ENCODE measurements at regions not wholly inside any gene's neighbourhood (a gene's known extent, or its start where the extent isn't known, plus 50 kb on each side); places are given as distances from the start of the nearest gene placed in this dataset.

DNA sequence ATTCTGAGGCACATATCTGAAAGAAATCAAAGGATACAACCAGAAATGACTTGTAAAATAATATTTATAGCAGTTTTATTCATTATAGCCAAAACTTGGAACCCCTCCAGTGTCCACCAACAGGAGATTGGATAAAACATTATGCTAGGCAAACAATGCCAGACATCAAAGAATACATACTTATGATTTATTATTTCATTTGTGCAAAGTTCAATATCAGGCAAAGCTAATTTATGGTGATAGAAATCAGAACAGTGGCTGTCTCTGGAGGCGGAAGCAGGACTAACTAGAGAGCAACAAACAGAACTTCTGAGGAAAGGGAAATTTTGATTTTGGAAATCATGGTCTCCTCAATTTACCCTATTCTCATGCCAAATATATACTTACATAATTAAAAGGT lies 193.1 kb downstream of the ICE1 start:
- no peak for DNase-seq

DNA sequence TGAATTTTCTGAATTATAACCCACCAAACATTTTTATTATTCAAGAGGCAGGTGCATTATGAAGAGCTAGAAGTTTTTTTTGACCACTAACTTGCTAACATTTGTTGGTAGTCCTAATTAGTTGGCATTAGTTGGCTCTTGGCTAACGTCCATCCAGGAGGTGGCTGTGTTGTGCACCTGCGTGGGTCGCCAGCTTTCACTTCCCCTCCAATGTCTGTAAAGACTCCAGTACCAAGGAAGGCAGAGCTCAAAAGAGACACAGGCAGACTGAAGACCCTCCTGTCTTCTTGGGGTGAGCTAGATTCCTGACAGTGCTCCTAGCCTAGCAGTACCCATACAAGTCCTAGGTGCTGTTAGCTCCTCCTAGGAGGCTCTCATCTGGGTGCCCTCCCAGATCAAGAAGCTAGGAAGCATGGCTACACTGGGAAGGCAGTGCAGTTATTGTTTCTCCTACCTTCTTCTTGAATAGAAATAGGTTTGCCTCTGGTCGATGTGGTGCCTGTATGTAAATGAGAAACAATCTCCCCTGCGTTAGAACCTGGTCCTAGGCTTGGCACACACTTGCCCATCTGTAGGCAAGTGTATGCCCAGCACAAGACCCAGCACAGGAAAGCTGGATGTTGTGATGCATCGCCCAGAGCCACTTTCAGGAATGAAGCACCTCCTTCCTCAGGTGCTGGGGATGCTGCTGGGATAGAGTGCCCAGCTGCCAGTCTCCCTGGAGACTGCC lies 190.9 kb downstream of the ICE1 start:
- no peak for DNase-seq

DNA sequence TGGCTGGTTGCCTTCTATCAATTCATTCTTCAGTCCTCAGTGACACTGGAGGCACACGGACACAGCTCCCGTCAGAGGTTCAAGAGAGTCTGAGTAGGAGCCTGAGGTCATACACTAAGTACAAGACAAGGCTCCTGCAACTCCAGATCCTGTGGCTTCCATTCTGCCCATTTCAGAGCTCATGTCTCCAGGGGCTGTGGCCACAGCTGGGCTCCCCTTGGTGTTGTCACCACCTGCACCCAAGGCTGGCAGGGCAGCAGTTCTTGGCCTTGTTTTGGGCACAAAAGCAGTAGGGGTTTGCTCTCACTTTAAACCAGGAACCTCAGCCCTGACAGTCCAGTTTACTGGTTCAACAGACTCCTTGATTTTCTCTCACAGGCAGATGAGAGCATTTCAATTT lies 189.6 kb downstream of the ICE1 start:
- DNase-seq, result no peak

DNA sequence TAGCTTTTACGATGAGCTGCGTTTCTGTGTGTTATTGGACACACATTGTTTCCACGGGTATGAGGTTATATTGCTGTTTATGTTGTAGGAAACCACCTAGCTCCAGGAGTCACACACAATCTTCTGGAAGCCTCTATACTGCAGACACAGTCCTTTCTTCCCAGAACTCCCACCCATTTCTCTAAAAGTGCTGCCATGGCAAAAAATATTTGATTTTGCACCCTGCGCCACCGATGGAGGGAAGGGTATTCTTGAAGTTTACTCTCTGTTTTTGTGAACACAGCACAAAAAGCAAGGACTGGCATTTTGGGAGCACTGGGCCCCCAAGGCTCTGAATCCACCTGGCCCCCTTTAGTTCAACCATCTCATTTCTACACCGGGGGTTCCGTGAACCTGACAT lies 187.5 kb downstream of the ICE1 start:
- no peak for DNase-seq

DNA sequence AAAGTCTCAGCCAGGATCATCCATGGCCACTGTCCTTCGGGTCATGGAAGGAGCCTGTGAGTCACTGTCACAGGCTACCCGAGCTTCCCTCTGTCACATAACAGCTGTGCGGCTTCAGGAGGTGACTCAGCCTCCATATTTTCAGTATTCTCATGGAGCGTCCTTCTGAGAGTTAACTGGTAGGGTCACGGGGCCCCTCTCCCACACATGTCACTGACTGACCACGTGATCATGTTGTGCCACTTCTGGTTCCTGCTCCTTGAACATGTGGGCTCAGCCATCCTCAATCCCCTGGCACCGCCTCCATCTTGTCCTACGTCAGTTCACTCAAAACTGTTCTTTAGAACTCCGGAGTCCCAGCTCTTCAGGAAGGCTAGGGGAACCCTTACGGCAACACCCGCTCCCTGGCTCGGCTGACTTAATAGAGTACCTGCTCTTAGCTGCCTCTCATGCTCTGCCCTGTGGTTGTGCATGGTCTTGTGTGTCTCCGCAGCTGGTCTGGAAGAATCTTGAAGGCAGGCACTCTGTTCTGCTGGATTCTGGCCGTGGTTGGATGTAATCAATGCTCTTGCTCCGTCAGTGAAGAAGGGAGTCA lies 182.8 kb downstream of the ICE1 start:
- DNase-seq, result no peak

DNA sequence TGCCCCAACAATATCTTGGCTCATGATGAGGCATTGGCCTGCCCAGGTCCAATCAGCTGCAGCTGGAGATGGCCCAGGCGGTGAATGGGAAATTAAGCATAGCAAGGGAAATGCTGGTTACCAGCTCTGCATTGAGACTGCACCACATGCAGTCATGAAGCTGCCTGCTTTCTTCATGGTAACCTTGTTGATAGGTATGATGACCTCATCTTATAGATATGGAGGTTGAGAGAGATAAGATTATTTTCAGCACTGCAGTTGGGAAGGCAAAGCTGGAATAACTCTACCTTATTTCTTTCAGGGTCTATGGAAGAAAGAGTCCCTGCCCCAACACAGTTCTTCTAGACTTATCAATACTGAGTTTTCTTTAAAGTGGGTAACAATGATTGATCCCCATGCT lies 180.1 kb downstream of the ICE1 start:
- no peak for DNase-seq

DNA sequence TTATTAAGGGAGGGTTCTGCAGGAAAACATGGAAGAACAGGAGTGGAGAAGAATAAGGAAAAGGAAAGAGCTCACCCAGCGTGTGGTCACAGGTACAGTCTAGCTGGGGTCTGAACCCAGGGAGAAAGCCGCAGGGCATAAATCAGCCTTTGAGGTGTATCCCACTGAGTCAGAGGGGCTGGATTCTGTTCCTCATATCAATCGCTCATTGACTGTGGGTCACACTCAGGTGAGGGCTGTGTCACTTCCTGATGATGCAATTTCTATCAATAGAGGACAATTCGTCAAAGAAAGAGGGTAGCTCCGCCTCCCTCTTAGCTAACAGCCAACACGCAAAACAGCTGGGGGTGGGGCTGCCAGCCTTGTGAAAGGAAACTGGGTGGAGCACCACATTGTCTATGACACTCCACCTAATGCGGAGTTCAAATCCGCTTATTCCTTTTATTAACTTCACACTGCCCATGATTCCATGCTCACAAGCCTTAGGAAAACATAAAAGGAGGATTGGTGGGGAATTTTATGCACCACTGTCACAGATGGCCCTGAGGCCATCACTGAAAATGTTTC lies 176.2 kb downstream of the ICE1 start:
- DNase-seq, result no peak

DNA sequence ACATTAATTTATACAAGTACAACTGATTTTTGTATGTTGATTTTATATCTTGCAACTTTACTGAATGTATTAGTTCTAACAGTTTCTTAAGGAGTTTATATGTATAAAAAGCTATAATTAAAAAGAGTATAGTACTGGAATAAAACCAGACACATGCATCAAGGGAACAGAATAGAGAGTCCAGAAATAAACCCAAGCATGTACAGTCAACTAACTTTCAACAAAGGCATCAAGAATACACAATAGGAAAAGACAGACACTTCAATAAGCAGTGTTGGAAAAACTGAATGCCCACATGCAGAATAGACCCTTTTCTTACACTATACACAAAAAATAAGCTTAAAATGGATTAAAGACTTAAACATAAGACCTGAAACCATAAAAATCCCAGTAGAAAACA lies 170.9 kb downstream of the ICE1 start:
- no peak for DNase-seq

DNA sequence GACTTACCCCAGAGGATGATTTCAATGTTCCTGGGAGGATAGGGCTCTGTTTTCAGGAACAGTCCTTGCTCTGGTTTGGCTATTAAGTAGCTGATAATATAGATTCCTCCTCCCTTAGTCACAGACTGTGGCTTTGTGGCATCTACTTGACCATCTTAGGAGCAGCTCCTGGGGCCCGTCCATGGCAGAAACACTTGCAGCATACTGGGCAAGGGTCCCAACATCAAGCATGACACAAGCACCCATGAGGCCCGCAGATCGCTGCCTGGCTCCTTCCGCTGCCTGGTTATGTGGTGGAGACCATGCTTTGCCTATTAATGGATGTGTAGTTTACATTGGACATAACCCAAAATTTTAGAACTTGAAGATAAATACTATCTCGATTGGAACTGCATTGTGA lies 170.1 kb downstream of the ICE1 start:
- DNase-seq, result no peak

DNA sequence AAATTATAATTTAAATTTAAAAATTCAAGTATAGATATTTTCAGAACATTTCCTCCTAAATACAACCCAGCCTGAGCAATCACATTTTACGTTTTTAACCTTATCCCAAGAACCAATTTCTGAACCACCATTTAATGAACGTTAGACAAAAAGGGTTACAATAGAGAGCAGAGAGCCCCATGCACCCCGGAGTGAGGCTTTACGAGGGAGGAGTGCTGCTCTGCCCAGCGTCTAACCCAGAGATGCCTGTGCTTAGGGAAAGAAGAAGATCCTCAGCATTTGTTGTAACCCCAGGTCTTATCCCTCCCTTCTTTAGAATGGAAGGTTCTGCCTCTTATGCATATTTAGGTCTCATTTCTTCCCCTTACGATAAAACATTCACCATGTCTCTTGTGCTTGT lies 169.1 kb downstream of the ICE1 start:
- no peak for DNase-seq

DNA sequence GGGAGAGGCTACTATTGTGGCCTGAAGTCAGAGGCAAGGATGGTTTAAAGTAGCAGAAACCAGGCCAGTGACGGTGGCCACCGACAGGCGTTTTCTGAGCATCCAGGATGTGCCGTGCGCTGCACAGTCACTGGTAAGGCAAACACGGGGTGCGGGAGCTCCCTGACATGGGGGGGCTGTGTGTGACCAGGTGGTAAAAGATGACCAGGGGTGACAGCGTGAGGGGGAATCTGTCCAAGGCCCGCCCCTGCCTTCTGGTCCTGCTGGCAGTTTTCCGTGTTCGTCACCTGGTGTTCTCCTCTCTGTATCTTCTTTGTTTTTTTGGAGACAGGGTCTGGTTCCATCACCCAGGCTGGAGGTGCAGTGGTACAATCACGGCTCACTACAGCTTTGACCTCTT lies 167.4 kb downstream of the ICE1 start:
- no peak for DNase-seq

DNA sequence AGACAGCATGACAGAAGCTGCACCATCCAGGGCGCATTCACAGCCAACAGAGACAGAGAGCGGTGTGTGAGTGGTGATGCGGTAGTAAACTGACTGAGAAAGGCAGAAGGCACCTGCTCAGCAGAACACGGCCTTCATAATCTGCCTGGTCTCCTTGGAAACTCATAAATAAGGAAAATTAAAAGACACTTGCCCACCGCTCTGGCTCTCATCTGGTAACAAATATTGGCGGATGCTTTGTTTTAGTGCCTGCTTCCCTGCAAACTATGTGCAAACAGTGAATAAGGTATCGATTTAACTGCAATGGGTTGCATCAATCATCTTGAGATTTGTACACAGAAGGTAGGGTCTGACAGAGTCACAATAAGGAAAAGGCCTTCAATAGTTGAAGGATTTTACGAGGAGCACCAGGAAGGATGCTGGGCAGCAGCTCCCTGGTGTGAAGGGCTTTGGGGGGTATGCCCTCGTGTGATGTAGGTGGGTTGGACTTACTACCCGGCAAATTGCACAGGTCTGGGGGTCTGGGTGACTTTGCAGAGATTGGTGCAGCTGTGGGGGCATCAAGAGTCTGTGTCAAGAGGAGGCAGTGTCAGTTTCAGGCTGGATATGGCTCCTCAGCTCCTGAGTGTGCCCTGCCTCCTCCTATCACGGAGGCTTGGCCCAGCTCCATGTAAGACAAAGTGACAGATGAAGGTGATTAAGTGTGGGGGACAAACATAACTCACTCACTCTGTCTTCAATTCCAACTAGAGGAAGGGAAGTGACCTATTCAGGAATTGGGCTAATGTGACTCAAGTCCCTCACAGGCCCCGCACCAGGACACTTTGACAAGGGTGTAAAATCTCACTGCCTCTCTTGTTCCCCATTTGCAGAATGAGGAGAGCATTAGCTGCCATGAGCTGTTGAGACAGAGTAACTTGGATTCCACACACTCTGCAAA lies 166.7 kb downstream of the ICE1 start:
- no peak for DNase-seq

DNA sequence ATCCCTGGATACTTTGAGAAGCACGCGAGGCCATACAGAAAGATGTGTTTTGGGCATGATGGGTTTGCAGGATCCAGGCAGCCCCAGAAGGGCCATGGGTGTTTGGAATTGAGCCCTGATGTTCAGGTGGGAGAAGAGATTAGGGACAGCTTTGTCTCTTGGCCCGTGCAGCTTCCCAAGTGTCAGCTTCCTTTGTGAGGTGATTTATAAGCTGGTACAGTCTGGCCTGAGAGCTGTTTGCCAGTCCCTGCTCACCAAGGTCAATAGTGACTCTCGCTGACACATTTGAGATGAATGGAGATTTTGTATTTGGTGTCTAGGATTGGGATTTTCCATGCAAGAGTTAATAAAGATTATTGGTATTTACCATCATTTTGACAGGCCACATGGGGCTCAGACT lies 165.9 kb downstream of the ICE1 start:
- DNase-seq, result no peak

DNA sequence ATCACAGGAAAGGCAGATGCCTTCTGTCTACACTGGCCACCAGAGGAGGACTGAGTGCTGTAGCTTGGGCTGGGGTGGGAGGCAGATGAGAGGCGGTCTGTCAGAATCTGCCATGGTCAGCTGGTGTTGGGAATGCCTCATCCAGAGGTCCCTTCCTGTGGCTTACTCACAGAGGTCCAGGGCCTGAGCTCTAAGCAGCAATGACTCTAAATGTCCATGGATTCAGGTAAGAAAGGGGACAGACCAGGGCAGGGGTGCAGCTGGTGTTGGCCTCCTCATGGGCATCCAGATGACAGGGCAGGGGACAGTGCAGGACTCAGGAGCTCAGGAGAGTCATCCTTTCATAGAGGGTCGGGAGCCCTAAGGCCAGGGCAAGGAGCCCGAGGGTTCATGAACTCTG lies 165.0 kb downstream of the ICE1 start:
- no peak for DNase-seq

DNA sequence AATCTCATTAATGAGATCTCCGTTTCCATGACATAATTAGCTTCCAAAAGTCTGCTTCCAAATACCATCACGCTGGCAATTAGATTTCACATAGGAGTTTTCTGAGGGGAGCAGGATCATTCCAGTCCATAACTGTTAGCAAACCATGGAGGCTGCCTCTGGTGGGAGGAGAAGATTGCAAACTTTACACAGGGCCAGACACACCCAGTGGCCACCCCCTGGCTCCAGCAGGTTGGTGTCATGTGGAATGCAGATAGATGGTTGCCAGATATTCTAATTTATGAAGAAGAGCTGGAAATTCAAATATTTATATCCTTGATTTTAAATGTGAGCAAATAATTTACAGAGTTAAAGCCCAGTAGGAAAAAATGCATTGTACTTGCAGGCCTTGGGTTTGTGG lies 164.2 kb downstream of the ICE1 start:
- DNase-seq, result no peak

DNA sequence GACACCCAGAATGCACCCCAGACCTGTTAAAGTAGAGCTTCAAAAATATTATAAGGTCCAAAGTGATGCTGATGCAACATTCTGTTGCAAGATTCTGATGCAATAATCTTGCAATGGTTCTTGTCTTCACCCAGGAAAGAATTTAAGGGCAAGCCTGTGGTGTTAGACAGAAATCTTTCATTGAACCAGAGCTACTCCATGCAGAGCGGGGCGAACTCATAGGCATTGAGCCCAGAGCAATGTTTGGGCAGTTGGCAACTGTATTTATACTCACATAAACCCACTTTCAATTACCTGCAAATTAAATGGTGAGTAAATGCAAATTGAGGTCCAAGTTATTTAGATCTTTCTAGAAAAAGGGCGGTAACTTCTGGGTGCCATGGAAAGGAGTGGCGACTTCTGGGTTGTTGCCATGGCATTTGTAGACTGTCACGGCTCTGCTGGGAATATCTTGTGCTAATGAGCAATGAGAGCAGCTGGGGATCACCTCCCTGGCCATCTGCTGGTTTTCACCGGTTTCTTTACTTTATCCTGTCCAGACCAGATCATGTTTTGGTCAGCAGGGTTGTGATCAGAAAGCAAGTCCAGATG lies 163.4 kb downstream of the ICE1 start:
- no peak for DNase-seq

DNA sequence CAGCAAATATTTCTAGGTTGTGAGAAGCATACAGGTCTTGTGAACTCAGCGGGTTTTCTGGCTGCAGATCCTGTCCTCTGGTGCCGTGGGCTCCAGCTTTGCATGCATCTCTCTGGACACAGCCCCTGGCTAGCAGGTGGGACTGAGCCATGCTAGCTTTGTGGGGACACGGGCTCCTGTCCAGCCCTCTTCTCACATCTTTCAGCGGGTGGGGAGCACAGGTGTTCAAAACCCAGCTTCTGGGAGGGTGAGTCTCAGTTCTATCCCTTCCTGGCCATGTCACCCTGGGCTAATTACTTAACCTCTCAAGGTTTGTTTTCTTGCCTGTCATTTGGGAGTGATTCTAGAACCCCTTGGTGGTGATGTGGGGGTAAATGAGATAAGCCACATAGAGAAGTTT lies 162.3 kb downstream of the ICE1 start:
- no peak for DNase-seq

DNA sequence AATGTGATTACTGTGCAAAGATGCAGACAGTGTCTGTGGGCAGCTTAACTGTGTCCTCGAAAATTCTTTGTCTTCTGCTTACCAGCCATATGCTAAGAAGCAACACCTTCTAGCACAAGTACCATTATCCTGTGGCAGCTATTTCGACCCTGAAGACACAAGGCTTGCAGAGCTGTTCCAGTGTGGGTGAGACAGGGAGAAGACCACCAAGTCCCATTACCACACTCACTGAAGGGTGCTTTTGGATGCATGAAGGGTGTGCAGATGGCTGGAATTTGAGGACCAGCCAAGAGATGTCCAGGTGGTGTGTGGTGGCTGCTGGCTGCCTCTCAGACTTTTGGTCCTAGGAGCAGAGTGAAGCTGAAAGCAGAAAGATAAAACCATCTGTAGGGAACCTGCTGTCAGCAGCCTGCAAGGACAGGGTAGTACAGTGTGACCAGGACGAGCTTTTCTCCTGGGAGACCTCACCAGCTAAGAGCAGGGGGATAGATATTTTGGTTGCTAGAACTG lies 161.8 kb downstream of the ICE1 start:
- DNase-seq, result no peak

DNA sequence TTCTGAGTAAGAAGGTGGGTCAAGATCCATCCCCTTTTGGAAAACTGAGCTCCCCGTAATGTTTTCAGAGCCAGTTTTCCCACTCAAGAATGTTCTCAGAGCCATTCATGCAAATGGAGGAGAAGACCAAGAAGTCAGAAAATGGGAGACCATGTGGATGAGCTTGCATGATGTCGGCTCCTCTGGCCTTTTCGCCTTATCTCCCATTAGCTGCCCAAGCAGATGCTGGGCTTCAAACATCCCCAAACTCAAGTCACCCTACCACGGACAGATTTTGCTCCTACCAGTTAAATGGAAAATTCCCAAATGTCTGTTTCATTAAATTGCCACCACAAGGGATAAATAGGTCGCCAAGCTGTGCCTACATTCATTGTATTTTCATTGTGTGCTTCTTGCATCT lies 161.4 kb downstream of the ICE1 start:
- no peak for DNase-seq

DNA sequence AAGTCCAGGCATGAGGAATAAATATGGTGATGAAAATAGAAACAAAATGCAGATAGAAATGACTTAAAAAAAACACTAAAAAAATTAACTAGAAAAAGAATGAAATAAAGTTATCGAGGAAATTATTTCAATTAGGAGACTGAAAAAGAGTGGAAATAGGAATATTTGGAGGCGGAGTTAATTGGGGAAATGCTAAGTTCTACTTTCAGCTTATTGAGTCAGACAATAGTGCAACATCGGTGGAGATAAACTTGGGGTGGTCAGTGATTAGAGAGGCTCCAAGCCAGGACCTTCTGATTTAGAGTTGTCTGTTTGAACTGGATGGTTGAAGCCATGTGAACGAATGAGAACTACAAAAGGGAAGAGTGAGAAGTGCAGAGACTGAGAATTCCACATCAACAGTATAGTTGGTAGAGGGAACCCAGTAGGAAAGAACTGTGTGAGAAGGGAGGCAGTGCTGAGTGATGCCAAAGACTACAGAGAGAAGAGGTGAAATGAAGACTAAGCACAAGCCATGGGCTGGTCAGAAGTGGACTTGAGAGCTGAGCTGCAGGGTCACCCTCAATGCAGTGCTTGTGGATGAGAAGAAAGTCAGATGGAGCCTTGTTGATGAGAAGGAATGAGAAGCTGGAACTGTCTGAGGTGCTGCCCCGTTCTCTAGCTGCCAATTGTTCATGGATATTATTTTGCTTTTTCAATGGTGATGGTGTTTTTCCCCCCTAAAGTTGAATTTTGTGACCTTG lies 160.7 kb downstream of the ICE1 start:
- no peak for DNase-seq

DNA sequence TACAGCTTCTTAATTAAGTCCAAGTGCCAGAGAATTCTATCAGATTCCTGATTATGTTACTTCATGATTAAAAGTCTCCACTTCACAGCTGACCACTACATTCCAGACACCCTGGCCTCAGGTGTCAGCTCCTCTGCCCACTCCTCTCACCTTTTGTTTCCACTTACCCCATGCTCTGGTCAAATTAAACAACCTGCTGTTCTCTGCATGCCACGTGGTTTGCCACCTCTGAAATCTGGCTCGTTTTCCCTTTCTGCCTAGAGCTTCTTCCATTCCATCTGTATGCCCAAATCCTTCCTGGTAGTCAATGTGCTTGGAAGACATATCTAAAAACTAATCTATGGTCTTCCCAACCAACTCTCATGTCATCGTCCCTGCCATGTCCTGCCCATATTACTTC lies 158.6 kb downstream of the ICE1 start:
- no peak for DNase-seq

DNA sequence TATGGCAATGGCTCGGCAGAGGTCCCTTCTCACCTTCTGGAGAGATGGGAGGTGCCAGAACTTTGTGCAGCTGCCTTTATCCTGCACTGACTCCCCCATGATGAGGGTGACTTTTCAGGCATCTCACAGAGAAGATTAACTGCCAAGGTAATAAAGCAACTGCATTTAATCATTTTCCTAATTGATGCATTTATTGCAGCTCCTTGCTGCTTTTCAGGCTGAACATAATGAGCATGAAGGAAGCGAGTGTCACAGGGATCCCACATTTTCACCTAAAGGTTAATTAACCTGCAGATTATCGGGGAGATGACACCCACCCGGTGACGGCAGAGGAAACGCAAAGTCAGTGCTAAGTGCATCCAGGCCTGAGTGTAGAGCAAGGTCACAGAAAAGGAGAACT lies 154.3 kb downstream of the ICE1 start:
- no peak for DNase-seq
